Stimulated activated CD8-positive, alpha-beta memory T cell treated with anti-CD3 and anti-CD28 coated beads, Interleukin-4, amount 100 ng/mL, for 1 hour (primary cell): ENCODE measurements at regions not wholly inside any gene's neighbourhood (a gene's known extent, or its start where the extent isn't known, plus 50 kb on each side); places are given as distances from the start of the nearest gene placed in this dataset.
A peak's percentile ranks its signal among the peaks of the same experiment; 100 is the strongest.
"Not testable (repeated sequence)": the region's sequence is repeated elsewhere in the genome, so short reads cannot be mapped to it uniquely, and the experiment has no call there.

Experiments
- DNase-seq, 2 donors: peaks; one replicate each; pipeline ENCODE4 v3.0.0-alpha.2; 2020; ENCODE audit warnings: low read depth in 2 of 2, low spot score in 1 of 2

GRCh38 chr1:228611707-228612106, 123.6 kb upstream of the RHOU start:
- not testable (repeated sequence) for DNase-seq

- DNase-seq: not testable (repeated sequence)
These were observed 113.1 kb upstream of the RHOU start for GRCh38 chr1:228622002-228622716.

- DNase-seq: not testable (repeated sequence)
These were observed 108.8 kb upstream of the RHOU start for GRCh38 chr1:228626481-228626880.

GRCh38 chr1:228632858-228633257, 102.4 kb upstream of the RHOU start:
- not testable (repeated sequence) for DNase-seq

- DNase-seq: not testable (repeated sequence)
These were observed 100.0 kb upstream of the RHOU start for GRCh38 chr1:228635304-228635703.

GRCh38 chr1:228637529-228637928, 97.8 kb upstream of the RHOU start:
- DNase-seq: not testable (repeated sequence)

- no peak for DNase-seq
These were observed 88.4 kb upstream of the RHOU start for GRCh38 chr1:228646717-228647522.

GRCh38 chr1:228647523-228648444, 87.5 kb upstream of the RHOU start:
- DNase-seq: no peak

GRCh38 chr1:228648647-228649383, 86.5 kb upstream of the RHOU start:
- no peak for DNase-seq

GRCh38 chr1:228650141-228650540, 85.1 kb upstream of the RHOU start:
- DNase-seq: no peak

GRCh38 chr1:228650946-228651345, 84.3 kb upstream of the RHOU start:
- DNase-seq: no peak

- DNase-seq: no peak
These were observed 83.2 kb upstream of the RHOU start for GRCh38 chr1:228652116-228652515.

- not testable (repeated sequence) for DNase-seq
These were observed 82.2 kb upstream of the RHOU start for GRCh38 chr1:228653057-228653456.

GRCh38 chr1:228653748-228654147, 81.5 kb upstream of the RHOU start:
- DNase-seq: no peak

GRCh38 chr1:228655796-228656394, 79.4 kb upstream of the RHOU start:
- DNase-seq: no peak

GRCh38 chr1:228662007-228662689, 73.1 kb upstream of the RHOU start:
- DNase-seq: not testable (repeated sequence)

- DNase-seq: peak; percentile 56 to 63
These were observed 70.8 kb upstream of the RHOU start for GRCh38 chr1:228664399-228664914.

GRCh38 chr1:228666686-228667623, 68.3 kb upstream of the RHOU start:
- DNase-seq: no peak
